ENCODE measurements at regions not wholly inside any gene's neighbourhood (a gene's known extent, or its start where the extent isn't known, plus 50 kb on each side); places are given as distances from the start of the nearest gene placed in this dataset.

- ChIA-PET POLR2A (no interaction called here), CTCF (no interaction called here)
- DNase-seq (ENCODE audit: low spot score) (no peak), ATAC-seq (no peak)
- H3K27ac Mint-ChIP-seq, result no peak overlapping the region
- H3K4me1 Mint-ChIP-seq, result no peaks in the 10 kb centered on the region; the same call in 1 of the 2 replicates
- TF ChIP-seq ZNF512 (CRISPR knock-in tag; IDR thresholded peaks at IDR 0.05; ENCODE audit: borderline replicate concordance) (no peak), NFYB (CRISPR knock-in tag; conservative IDR thresholded peaks at IDR 0.05; ENCODE audit: low read depth) (no peak), HMGA2 (CRISPR knock-in tag; IDR thresholded peaks at IDR 0.05) (no peak), FOXK1 (CRISPR knock-in tag; IDR thresholded peaks at IDR 0.05) (no peak), SMAD4 (CRISPR knock-in tag; IDR thresholded peaks at IDR 0.05) (no peak), HMGXB4 (CRISPR knock-in tag; IDR thresholded peaks at IDR 0.05) (no peak), NFATC4 (CRISPR knock-in tag; IDR thresholded peaks at IDR 0.05) (no peak), KAT7 (CRISPR knock-in tag; IDR thresholded peaks at IDR 0.05; ENCODE audit: borderline replicate concordance) (no peak)
- H3K9me3 Mint-ChIP-seq, result peaks cover 9% of the 10 kb centered on the region; the same call in 1 of the 2 replicates
- H3K27me3 Mint-ChIP-seq (ENCODE audit: low read depth), result peaks cover 2% of the 10 kb centered on the region; the same call in 1 of the 2 replicates
- H3K36me3 Mint-ChIP-seq, result 0 out of 2 replicates have a peak, but pooled peaks cover 2% of the 10 kb centered on the region
- no peak overlapping the region for H3K4me3 Mint-ChIP-seq
Measured at GRCh38 chr13:65615506-65615905, 1614.6 kb downstream of the PCDH9 start.

GRCh38 chr13:65613004-65613403, 1617.1 kb downstream of the PCDH9 start:
- Mint-ChIP-seq H3K9me3 (peaks cover 9% of the 10 kb centered on the region; the same call in 1 of the 2 replicates), H3K4me3 (no peak overlapping the region), H3K4me1 (no peaks in the 10 kb centered on the region; the same call in 1 of the 2 replicates), H3K27me3 (ENCODE audit: low read depth) (peaks cover 2% of the 10 kb centered on the region; the same call in 1 of the 2 replicates), H3K27ac (no peak overlapping the region), H3K36me3 (0 out of 2 replicates have a peak, but pooled peaks cover 2% of the 10 kb centered on the region)
- ATAC-seq, result peak; percentile 93
- TF ChIP-seq, protein P1, sequence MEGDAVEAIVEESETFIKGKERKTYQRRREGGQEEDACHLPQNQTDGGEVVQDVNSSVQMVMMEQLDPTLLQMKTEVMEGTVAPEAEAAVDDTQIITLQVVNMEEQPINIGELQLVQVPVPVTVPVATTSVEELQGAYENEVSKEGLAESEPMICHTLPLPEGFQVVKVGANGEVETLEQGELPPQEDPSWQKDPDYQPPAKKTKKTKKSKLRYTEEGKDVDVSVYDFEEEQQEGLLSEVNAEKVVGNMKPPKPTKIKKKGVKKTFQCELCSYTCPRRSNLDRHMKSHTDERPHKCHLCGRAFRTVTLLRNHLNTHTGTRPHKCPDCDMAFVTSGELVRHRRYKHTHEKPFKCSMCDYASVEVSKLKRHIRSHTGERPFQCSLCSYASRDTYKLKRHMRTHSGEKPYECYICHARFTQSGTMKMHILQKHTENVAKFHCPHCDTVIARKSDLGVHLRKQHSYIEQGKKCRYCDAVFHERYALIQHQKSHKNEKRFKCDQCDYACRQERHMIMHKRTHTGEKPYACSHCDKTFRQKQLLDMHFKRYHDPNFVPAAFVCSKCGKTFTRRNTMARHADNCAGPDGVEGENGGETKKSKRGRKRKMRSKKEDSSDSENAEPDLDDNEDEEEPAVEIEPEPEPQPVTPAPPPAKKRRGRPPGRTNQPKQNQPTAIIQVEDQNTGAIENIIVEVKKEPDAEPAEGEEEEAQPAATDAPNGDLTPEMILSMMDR (IDR thresholded peaks at IDR 0.05), result peak; percentile 30; the same call in 1 of the 2 replicates
- TF ChIP-seq ESRRA (CRISPR knock-in tag; IDR thresholded peaks at IDR 0.05; ENCODE audit: borderline replicate concordance), result no peak
- ChIA-PET CTCF (interaction anchor here (0.7 to 1.1 kb wide), 7 partner anchors 9 to 1185 kb away, joined by 3 to 12 read pairs (median 3); no protein-coding TSS in a partner anchor), POLR2A (no interaction called here)
- DNase-seq (ENCODE audit: low spot score), result peak; percentile 11

GRCh38 chr13:65609350-65609749, 1620.8 kb downstream of the PCDH9 start:
- no peak overlapping the region for H3K27ac Mint-ChIP-seq
- DNase-seq (ENCODE audit: low spot score) (no peak), ATAC-seq (no peak)
- H3K27me3 Mint-ChIP-seq (ENCODE audit: low read depth), result no peaks in the 10 kb centered on the region
- no peaks in the 10 kb centered on the region for H3K36me3 Mint-ChIP-seq
- no peak overlapping the region for H3K4me3 Mint-ChIP-seq
- H3K4me1 Mint-ChIP-seq, result no peaks in the 10 kb centered on the region; the same call in 1 of the 2 replicates
- ChIA-PET POLR2A (no interaction called here), CTCF (no interaction called here)
- peaks cover 10% of the 10 kb centered on the region; the same call in 1 of the 2 replicates for H3K9me3 Mint-ChIP-seq
- TF ChIP-seq KAT7 (CRISPR knock-in tag; IDR thresholded peaks at IDR 0.05; ENCODE audit: borderline replicate concordance), result no peak
- no peak for TF ChIP-seq SP1 (CRISPR knock-in tag; conservative IDR thresholded peaks at IDR 0.05)
- no peak for TF ChIP-seq EMX1 (CRISPR knock-in tag; IDR thresholded peaks at IDR 0.05)
- TF ChIP-seq TEAD4 (CRISPR knock-in tag; IDR thresholded peaks at IDR 0.05), result no peak
- TF ChIP-seq RORB (CRISPR knock-in tag; IDR thresholded peaks at IDR 0.05), result no peak
- TF ChIP-seq ZNF219 (CRISPR knock-in tag; IDR thresholded peaks at IDR 0.05; ENCODE audit: borderline replicate concordance), result no peak
- no peak for TF ChIP-seq AR (CRISPR knock-in tag; IDR thresholded peaks at IDR 0.05)
- TF ChIP-seq, protein P2, sequence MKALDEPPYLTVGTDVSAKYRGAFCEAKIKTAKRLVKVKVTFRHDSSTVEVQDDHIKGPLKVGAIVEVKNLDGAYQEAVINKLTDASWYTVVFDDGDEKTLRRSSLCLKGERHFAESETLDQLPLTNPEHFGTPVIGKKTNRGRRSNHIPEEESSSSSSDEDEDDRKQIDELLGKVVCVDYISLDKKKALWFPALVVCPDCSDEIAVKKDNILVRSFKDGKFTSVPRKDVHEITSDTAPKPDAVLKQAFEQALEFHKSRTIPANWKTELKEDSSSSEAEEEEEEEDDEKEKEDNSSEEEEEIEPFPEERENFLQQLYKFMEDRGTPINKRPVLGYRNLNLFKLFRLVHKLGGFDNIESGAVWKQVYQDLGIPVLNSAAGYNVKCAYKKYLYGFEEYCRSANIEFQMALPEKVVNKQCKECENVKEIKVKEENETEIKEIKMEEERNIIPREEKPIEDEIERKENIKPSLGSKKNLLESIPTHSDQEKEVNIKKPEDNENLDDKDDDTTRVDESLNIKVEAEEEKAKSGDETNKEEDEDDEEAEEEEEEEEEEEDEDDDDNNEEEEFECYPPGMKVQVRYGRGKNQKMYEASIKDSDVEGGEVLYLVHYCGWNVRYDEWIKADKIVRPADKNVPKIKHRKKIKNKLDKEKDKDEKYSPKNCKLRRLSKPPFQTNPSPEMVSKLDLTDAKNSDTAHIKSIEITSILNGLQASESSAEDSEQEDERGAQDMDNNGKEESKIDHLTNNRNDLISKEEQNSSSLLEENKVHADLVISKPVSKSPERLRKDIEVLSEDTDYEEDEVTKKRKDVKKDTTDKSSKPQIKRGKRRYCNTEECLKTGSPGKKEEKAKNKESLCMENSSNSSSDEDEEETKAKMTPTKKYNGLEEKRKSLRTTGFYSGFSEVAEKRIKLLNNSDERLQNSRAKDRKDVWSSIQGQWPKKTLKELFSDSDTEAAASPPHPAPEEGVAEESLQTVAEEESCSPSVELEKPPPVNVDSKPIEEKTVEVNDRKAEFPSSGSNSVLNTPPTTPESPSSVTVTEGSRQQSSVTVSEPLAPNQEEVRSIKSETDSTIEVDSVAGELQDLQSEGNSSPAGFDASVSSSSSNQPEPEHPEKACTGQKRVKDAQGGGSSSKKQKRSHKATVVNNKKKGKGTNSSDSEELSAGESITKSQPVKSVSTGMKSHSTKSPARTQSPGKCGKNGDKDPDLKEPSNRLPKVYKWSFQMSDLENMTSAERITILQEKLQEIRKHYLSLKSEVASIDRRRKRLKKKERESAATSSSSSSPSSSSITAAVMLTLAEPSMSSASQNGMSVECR (CRISPR knock-in tag; IDR thresholded peaks at IDR 0.05; ENCODE audit: borderline replicate concordance), result no peak
- TF ChIP-seq, protein P3, sequence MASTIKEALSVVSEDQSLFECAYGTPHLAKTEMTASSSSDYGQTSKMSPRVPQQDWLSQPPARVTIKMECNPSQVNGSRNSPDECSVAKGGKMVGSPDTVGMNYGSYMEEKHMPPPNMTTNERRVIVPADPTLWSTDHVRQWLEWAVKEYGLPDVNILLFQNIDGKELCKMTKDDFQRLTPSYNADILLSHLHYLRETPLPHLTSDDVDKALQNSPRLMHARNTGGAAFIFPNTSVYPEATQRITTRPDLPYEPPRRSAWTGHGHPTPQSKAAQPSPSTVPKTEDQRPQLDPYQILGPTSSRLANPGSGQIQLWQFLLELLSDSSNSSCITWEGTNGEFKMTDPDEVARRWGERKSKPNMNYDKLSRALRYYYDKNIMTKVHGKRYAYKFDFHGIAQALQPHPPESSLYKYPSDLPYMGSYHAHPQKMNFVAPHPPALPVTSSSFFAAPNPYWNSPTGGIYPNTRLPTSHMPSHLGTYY (CRISPR knock-in tag; IDR thresholded peaks at IDR 0.05), result no peak
